Osteocyte (in vitro differentiated cells): ENCODE measurements at regions not wholly inside any gene's neighbourhood (a gene's known extent, or its start where the extent isn't known, plus 50 kb on each side); places are given as distances from the start of the nearest gene placed in this dataset.

Source experiments
- DNase-seq: peaks from one replicate; pipeline ENCODE4 v3.0.0; 2021; ENCODE audit warnings: mixed read lengths; ENCODE audit not compliant: unreplicated experiment; ENCODE audit errors: extremely low spot score
- H3K27ac Mint-ChIP-seq: one replicate; pipeline ENCODE4 v1.8.0; 2021; ENCODE audit warnings: mild to moderate bottlenecking, mixed read lengths; ENCODE audit not compliant: unreplicated experiment
- H3K27me3 Mint-ChIP-seq: one replicate; pipeline ENCODE4 v1.8.0; 2021; ENCODE audit warnings: mixed read lengths; ENCODE audit not compliant: unreplicated experiment
- H3K36me3 Mint-ChIP-seq: one replicate; pipeline ENCODE4 v1.8.0; 2021; ENCODE audit warnings: mixed read lengths; ENCODE audit not compliant: unreplicated experiment
- H3K4me1 Mint-ChIP-seq: one replicate; pipeline ENCODE4 v1.8.0; 2021; ENCODE audit warnings: mixed read lengths; ENCODE audit not compliant: unreplicated experiment
- H3K4me3 Mint-ChIP-seq: one replicate; pipeline ENCODE4 v1.8.0; 2021; ENCODE audit warnings: mild to moderate bottlenecking, moderate library complexity, mixed read lengths; ENCODE audit not compliant: unreplicated experiment
- H3K9me3 Mint-ChIP-seq: one replicate; pipeline ENCODE4 v1.8.0; 2021; ENCODE audit warnings: mixed read lengths; ENCODE audit not compliant: unreplicated experiment
- CTCF ChIP-seq: fragments of 200-600 bp; sonication (generic); IDR thresholded peaks from 2 replicates; pipeline ENCODE4 v1.5.0; 2021; ENCODE audit warnings: antibody characterized with exemption, mild to moderate bottlenecking, moderate library complexity

GRCh38 chr15:47203993-47204392 is 513.3 kb upstream of the SEMA6D start:
- H3K4me1 Mint-ChIP-seq: no peaks in the 10 kb centered on the region
- peaks cover 11% of the 10 kb centered on the region for H3K27me3 Mint-ChIP-seq
- no peak for TF ChIP-seq CTCF
- H3K36me3 Mint-ChIP-seq: no peaks in the 10 kb centered on the region
- H3K27ac Mint-ChIP-seq: no peak overlapping the region
- no peak overlapping the region for H3K4me3 Mint-ChIP-seq
- no peak for DNase-seq
- H3K9me3 Mint-ChIP-seq: no peaks in the 10 kb centered on the region

- H3K4me3 Mint-ChIP-seq: no peak overlapping the region
- no peaks in the 10 kb centered on the region for H3K36me3 Mint-ChIP-seq
- H3K9me3 Mint-ChIP-seq: no peaks in the 10 kb centered on the region
- DNase-seq: no peak
- no peaks in the 10 kb centered on the region for H3K4me1 Mint-ChIP-seq
- no peak overlapping the region for H3K27ac Mint-ChIP-seq
- peaks cover 7% of the 10 kb centered on the region for H3K27me3 Mint-ChIP-seq
- no peak for TF ChIP-seq CTCF
These were observed 510.8 kb upstream of the SEMA6D start for GRCh38 chr15:47206358-47206978.

DNA sequence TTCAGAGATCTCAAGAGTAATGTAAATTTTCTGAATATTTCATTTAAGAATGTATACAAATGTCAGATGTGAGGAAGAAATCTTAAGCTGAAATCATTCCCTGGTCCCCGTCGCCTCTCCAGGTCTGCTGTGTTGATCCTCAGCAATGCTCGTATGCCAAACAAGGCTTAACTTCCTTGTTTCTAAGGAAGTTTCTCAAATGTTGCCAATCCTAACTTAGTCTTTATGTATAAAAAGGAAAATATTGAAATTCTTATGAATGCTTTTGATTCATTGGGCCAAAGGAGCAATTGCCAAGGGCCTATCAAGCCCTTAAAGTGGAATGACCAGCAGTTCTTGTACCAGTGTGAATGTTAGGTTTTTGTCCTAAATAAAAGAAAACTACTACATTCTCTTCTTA is 507.7 kb upstream of the SEMA6D start:
- no peak overlapping the region for H3K27ac Mint-ChIP-seq
- no peaks in the 10 kb centered on the region for H3K9me3 Mint-ChIP-seq
- no peak for DNase-seq
- H3K4me1 Mint-ChIP-seq: no peaks in the 10 kb centered on the region
- no peaks in the 10 kb centered on the region for H3K36me3 Mint-ChIP-seq
- no peak for TF ChIP-seq CTCF
- peaks cover 9% of the 10 kb centered on the region for H3K27me3 Mint-ChIP-seq
- H3K4me3 Mint-ChIP-seq: no peak overlapping the region

- Mint-ChIP-seq H3K9me3 (no peaks in the 10 kb centered on the region), H3K4me3 (no peak overlapping the region), H3K4me1 (no peaks in the 10 kb centered on the region), H3K27me3 (peaks cover 2% of the 10 kb centered on the region), H3K36me3 (no peaks in the 10 kb centered on the region), H3K27ac (no peak overlapping the region)
- DNase-seq: no peak
- no peak for TF ChIP-seq CTCF
These were observed 504.9 kb upstream of the SEMA6D start for GRCh38 chr15:47212222-47213010.

- no peak overlapping the region for H3K27ac Mint-ChIP-seq
- H3K4me1 Mint-ChIP-seq: no peaks in the 10 kb centered on the region
- H3K4me3 Mint-ChIP-seq: no peak overlapping the region
- H3K27me3 Mint-ChIP-seq: peaks cover 5% of the 10 kb centered on the region
- no peaks in the 10 kb centered on the region for H3K36me3 Mint-ChIP-seq
- H3K9me3 Mint-ChIP-seq: no peaks in the 10 kb centered on the region
- DNase-seq: no peak
- no peak for TF ChIP-seq CTCF
These were observed 503.4 kb upstream of the SEMA6D start for GRCh38 chr15:47213883-47214282.
